CD4-positive, alpha-beta T cell treated with Interleukin-21 for 1 hour (primary cell): ENCODE measurements at regions not wholly inside any gene's neighbourhood (a gene's known extent, or its start where the extent isn't known, plus 50 kb on each side); places are given as distances from the start of the nearest gene placed in this dataset.

Source experiments
- DNase-seq: peaks from one replicate; pipeline ENCODE4 v3.0.0-alpha.2; 2020

DNA sequence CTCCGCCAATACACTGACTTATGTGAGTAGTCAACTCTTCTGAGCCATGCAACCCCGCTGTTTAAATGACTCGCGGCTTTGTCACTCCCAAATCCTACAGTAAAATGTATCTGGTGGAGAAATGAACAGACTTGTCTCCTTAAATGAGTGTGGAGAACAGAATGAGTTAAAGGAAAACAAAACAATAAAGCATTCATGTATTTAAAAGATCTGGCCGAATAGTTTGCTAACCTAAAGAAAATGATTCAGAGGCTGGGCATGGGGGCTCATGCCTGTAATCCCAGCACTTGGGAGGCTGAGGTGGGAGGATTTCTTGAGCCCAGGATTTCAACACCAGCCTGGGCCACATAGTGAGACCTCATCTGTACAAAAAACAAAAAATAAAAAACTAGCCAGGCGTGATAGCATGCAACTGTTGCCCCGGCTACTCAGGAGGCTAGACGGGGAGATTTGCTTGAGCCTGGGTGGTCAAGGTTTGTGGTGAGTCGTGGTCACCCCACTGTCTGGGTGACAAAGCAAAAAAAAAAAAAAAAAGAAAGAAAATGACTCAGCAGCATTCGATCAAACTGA lies 86.5 kb upstream of the PFKP start:
- no peak for DNase-seq

DNA sequence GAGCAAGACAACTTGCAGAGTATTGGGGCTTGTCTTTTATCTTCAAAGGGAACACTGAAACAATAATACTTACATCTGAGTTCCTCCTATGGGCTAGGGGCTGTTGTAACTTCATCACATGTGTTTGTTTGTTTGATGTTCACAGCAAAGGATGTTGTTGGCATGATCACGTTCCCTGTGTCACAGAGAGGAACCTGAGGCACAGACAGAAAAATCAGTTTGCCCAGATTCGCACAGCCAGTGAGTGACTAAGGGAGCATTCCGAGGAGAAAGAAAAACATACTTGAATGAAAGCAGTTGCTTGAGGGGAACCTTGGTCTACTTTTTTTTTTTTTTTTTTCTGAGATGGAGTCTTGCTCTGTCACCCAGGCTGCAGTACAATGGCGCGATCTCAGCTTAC lies 87.2 kb upstream of the PFKP start:
- no peak for DNase-seq

DNA sequence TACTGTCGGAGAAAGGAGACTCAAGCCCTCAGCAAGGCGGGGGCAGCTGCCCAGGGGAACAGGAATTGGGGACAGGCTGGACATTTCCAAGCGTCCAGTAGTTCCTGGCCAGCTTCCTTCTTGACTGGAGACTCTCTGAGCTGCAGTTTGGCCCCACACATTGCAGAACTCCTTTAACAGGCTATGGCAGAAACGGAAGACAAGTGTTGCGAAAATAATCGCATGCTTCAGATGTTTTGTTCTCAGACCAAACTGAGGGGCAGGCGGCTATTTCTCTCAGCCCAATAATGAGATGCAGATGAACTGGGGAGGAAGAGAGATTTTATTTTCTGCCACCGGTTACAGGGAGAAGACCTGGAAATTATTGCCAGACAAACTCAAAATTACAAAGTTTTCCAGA lies 88.0 kb upstream of the PFKP start:
- DNase-seq = no peak

DNA sequence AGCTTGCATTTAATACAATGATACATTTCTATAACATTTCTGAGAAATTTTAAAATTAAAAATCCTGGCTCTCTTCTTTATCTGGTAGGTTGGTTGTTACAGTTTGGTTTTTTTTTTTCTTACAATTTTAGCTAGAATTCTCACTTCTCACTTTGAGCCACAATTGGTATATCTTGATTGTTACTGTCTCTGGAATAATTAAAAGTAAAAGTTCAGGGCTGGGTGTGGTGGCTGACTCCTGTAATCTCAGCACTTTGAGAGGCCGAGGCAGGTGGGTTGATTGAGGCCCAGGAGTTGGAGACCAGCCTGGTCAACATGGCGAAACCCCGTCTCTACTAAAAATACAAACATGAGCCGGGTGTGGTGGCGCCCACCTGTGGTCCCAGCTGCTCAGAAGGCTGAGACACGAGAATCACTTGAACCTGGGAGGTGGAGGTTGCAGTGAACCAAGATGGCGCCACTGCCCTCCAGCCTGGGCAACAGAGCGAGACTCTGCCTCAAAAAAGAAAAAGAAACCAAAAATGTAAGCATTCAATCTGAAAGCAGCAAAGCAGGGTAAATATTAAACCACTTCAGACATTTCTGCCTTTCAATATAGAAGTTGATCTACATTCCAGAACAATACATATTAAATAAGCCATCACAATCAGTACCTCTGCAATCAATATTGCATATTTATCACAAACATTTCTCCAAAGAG lies 88.6 kb upstream of the PFKP start:
- DNase-seq = no peak

DNA sequence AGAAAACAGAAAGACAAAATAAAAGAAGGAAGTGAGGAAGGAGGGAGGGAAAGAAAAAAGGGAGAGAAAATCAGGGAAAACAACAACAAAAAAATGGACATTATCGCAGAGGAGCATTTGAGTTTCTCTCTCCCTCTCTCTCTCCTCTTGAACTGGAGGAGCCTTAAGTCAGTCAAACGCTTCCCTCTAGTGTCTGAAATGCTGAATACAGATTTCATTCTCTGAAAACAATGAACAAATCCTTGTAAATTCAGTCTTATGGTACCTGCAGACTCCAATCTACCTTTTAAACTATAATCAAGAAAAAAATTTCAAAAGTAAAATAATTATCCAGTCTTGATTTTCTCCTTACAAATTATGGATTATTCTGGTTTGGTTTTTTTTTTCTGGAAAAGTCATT lies 89.2 kb upstream of the PFKP start:
- DNase-seq = peak; percentile 16

DNA sequence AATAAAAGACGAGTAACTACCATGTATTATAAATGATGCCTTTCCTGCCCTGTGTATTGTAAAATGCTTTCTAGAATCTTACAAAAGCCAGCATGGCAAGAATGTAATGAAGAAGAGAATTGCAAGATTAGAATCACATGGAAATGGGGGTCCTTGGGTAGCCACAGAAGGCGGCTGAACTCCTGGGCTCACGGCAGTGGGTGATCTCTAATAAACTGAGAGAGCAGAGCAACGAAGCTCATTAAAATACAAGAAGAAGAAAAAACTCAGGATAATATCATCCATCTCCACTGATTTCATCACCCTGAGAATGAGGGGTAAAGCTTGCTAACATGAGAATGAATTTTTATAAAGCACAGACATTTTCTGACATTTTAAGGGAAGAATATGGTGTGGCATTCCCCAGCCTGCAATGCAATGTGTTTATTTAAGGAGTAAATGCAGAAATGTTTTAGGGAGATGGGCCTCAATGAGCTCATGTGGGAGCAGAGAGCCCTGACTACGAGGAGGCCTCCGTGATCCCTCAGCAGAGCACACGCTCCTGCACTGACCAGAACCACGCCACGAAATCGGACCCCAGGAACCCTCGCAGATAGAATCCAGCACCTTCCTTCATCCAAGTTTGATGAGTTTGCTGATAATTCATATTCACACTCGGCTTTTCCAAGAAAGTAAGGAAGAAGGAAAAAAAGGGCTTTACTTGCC lies 92.7 kb upstream of the PFKP start:
- no peak for DNase-seq

DNA sequence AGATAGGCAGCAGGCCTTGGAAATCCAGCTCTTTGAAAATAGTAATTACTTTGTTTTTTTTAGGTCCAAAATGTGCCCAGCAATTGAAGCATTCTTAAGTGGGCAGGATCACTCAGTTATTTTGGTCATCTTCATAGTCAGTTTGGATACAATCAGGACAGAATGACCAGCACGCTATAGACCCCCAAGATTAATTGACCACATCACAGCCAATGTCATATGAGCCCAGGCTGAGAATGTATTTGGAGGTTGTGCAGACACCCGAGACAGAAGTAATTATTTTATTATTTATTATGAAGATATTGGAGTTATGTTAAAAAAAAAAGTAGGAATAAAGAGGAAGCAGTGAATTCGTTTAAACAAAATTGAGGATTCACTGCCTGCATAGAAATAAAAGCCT lies 93.3 kb upstream of the PFKP start:
- DNase-seq = no peak

DNA sequence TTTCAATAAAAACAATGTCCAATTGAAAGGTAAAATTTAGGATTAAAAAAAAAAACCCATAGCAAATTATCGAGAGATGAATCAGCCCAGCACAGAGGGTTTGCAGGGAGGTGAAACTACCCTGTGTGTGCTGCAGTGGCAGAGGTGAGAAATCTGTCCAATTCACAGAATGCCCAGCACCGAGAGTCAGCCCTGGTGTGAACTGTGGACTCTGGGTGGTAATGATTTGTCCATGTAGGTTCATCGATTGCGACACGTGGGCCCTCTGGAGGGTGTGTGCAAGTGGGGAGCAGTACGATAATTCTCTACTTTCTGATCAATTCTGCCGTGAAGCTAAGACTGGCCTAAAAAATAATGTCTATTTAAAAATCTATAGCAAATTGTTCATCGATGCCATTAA lies 94.5 kb upstream of the PFKP start:
- DNase-seq = no peak

DNA sequence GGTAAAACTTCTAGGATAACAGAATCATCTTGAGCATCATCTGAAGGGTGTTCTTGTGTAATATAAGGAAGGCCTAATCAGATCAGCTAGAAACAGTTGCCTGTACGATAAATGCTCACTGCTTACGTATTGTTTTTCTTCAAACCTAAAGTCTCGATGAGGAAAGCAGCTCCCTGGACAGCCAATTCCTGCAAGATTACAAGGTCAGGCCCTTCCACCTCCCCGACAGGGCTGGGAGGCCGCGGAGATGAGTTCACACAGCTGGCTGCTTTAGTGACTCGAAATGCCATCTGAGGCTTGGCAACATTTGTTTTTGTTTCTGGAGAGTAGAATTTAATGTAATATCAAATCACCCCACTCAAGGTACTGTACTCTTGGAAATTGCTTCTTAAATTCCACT lies 95.1 kb upstream of the PFKP start:
- DNase-seq = no peak

DNA sequence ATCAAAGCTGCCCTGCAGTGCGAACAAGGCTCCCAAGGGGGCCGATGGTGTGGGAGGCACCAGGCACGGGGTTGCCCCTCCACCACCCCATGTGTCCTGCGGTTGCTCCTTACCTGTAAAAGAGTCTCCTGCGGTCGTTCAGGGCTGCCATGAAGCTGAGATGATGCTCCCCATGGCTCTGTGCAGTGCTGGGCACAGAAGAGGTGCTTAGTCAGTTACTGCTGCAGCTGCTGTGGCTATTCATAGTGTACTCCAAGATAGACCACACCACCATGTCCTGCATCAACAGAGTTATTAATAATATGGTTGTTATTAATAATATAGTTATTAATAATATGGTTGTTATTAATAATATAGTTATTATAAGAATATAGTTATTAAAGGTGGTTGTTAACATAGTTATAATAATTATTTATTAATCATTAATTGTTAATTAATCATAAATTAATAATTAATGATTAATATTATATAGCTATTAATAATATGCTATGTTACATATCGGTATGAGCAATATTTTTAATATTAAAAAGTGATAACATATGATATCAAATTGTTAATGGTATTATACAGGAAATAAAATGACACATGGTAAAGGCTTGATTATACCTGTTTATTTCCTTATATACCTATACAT lies 97.0 kb upstream of the PFKP start:
- DNase-seq = no peak

DNA sequence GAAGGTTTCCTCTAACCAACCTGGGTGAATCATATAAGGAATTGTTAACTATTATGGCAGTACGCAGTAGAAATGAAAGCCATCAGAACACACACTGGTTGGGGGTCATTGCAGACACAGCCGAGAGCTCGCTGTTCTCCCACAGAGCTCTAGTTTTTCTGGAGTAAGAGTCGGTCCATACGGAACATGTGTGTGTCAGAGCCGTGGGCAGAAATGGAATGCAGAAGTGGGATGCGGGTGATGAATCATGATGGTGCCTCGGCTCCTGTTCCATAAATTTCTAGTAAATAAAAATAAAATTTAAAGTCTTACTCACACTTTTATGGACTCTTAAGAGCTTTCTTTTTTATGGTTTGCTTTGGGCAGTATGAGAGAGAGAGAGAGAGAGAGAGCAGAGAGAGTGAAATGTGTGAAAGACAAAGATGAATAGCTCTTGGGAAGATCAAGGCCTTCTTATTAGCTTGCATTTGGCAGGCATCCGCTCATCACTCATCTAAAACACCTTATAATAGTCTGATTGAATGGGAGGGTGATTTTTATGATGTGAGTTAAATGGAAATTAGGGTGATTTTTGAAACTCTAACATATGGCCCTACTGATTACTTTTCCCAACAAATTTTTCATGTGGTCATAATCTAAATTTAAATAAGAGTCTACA lies 98.8 kb upstream of the PFKP start:
- no peak for DNase-seq

DNA sequence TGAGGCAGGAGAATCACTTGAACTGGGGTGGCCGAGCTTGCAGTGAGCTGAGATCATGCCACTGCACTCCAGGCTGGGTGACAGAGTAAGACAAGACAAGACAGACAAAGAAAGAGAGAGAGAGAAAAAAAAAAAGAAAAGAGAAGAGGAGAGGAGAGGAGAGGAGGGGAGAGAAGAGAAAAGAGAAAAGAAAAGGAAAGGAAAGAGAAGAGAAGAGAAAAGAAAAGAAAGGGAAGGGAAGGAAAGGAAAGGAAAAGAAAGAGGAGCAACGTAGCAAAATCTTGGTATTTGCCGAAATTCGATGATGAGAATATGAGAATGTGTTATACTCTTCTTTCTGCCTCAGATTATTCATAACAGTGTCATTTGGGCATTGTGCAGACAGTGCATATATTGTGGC lies 101.2 kb upstream of the PFKP start:
- DNase-seq = no peak

DNA sequence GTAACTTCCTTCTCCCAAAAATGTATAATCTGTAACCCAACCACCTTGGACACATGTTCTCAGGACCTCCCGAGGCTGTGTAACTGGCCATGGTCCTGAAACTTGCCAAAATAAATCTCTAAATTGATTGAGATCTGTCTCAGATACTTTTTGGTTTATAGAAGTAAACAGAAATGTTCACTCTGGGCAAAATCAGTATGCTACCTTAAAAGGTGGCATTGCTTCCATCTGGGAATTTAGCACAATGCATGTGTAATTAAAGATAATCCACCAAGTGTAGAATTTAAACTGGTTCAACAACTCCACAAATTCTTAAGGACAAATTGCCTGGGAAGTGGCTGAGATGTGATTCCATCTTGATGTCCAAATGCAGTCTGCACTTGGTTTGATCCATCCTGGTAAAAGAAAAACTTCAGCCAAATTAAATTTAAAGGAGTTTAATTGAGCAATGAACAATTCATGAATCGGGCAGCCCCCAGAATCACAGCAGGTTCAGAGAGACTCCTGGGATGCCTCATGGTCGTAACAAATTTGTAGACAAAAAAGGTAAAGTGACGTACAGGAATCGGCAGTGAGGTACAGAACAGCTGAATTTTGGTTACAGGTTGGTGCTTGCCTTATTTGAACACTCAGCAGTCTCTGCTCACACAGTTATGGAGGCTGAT lies 102.6 kb upstream of the PFKP start:
- DNase-seq = no peak

DNA sequence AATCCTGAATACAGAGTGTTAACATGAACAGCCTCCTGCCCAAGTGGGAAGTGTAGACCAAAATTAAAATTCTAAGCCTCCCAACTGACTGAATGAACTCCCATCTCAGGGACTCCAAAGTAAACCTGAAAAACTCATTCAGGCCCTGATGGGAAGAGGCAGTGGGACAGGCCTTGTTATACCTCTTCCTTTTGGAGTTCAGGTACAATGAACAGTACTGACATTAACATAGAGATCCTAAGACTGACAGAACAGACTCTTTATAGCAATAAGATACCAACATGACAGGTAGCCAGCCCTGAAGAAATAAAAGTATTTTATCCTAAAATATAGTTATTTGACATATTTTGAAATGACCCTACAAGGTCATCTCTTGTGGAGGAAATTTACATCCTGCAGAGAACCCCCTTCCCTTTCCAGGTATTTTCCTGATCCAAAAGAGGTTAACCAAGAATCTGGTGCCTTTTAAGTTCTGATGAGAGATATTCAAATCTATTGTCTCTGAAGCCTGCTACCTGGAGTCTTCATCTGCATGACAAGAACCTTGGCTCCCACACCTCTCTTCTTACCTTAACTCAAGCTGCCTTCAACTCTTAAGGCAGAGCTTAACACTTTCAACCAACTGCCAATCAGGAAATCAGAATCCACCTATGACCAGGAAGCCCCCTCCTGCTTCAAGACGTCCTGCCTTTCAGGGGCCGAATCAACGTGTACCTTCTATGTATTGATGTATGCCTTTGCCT lies 103.3 kb upstream of the PFKP start:
- DNase-seq = no peak

DNA sequence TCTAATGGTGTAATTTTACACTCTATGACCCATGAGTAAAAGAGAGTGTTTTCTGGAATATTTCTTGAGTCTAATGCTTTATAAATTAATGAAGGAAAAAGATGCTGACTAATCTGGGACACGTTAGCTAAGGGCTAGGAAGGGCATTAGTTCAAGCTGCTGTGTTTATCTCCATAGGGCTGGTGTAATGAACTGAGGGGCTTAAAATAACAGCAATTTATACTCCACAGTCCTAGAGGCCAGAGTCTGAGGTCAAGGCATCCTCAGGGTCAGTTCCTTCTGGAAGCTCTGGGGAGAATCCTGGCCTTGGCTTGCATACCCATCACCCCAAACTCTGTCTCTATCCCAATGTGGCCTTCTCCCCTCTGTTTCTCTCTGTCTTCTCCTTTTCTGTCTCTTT lies 105.2 kb upstream of the PFKP start:
- DNase-seq = no peak

DNA sequence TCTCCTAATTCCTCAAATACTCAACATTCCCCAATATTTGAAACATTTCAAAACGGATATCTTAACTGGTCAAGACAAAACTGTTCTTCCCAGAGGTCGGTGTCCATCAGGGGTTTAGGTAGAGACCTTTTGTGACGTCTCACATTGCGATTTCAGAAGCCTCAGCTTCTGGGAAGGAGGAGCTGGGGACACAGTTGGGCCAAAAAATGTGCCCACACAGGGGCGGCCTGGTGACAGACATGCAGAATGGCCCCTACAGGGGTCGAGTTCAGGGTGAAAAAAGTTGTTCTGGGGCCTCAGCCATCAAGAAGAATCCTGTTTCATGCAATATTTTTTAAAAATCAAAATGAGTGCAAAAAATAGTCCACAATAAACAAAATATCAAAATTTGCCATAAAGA lies 108.7 kb upstream of the PFKP start:
- DNase-seq = no peak

DNA sequence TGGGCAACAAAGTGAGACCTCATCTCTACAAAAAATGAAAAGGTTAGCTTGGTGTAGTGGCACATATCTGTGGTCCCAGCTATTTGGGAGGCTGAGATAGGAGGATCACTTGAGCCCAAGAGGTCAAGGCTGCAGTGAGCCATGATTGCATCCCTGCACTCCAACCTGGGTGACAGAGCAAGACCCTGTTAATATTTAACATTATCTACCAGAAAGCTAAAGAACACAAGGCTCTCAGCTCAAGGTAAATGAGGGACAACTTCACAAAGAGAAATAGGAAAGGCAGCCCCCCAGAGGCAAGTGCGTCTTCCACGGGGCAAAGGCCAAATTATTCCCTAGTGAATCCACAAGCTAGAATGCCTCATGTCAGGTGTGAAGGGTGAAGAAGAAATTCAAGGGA lies 109.6 kb upstream of the PFKP start:
- DNase-seq = no peak

DNA sequence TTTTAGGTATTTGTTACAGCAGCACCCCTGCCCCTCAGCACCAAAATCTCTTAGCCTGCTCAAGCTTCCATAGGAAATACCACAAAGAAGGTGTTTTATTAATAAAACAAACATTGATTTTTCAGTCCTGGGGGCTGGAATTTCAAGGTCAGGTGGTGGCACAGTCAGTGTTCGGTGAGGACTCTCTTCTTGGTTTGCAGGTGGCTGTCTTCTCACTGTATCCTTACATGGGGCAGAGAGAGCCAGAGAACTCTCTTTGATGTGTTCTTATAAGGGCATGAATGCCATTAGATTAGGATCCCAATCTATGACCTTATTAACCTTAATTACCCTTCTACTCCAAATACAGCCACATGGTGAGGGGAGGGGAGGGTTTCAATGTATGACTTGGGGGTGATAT lies 112.3 kb upstream of the PFKP start:
- DNase-seq = no peak

DNA sequence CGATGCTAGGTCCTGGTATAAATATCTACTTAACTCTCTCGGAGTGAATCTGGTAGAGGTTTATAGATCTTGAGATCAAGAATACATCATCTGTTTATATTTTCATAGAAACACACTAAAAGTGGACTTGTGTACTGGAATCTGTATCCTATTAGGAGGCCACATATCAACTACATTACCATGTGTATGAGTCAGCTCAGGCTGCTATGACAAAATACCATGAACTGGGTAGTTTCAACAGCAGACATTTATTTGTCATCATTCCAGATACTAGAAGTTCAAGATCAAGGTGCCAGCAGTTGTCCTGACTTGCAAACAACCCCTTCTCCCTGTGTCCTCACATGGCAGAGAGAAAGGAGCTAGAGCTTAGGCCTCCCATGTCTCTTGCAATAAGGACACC lies 113.9 kb upstream of the PFKP start:
- no peak for DNase-seq

DNA sequence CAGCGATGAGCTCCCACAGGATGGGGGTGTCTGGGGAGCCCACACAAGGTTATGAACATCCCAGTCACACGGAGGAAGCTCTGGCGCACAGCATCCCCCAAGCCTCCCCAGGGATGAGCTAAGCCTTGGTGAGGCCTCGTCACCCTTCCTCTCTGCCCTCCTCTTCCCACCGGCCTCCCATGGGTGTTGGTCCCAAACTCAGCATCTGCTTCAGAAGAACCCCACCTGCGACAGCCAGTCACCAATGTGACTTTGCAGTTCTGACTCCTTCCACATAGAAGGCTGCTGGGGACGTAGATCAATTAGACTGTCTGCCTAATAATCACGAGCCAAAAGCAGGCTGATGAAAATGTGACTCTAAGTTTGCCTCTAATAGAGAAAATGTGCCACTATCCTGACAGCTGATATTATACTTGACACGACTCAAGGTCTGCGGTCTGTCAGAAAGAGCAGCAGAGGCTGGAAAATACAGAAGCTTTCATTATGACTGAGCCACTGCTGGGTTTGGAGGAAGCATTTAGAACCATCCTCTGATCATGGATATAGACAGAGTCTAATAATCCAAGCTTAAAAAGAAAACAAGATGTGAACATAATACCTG lies 116.0 kb upstream of the PFKP start:
- no peak for DNase-seq

DNA sequence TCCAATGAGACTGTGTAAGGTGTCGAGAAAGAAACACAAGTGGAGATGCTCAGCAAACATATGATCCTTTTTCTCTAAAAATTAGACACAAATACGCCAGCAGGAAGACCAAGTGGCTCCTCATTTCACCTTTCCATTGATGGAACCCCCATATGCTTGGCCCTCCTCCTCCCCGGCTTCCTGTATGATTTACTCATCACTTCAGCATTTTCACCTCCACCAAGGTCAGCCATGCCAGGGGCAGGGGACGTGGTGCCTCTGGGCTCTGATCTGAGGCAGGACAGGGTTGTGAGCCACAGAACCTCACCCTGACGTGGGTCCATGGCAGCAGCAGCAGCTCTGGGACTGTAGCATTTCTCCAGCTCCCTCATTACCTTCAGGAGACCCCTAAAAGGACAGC lies 116.8 kb upstream of the PFKP start:
- DNase-seq = no peak

DNA sequence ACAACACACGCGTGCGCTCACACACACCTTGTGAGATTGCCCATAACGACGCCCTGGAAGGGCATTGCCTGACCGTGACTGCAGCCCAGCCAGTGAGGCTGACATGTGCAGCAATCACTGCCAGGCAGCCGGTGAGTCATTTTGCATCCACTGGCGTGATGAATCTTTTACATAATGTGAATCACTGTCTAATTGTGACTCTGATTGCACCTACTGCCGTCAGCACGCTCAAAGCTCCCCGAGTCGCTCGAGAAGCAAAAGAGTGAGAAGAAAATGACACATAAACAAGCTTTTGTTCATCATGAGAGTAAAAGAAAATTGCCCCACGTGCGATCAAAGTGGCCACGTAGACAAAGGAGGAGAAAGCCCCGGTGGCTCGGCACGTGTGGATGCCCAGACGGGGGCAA lies 117.4 kb upstream of the PFKP start:
- no peak for DNase-seq
